GM21528 (cell line): ENCODE measurements at regions not wholly inside any gene's neighbourhood (a gene's known extent, or its start where the extent isn't known, plus 50 kb on each side); places are given as distances from the start of the nearest gene placed in this dataset.
"Not testable (repeated sequence)": the region's sequence is repeated elsewhere in the genome, so short reads cannot be mapped to it uniquely, and the experiment has no call there.

Experiments used
- ATAC-seq: cut with Tn5 transposase; IDR thresholded peaks from one replicate; pipeline ENCODE4 v1.9.1; 2021; ENCODE audit warnings: mild to moderate bottlenecking, moderate library complexity; ENCODE audit not compliant: unreplicated experiment, low FRiP score

DNA sequence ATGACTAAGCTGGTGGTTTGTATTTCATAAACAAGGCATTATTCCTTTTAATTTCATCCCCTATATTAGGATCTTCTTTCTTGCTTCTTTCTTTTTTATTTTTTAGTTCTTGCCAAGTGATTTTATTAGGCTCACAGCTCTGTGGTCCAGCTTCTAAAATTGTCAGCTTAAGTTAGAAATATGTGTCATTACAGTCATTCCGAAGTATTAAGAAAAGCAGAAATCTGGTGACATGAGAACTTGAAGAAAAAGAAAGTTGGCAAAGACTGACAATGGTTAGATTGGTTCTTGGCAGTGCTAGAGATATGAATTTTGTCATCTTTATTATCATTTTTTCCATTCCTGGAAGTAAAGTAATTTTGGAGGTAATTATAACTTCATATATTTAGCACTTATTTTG is 166.5 kb upstream of the PRR16 start:
- ATAC-seq = no peak

DNA sequence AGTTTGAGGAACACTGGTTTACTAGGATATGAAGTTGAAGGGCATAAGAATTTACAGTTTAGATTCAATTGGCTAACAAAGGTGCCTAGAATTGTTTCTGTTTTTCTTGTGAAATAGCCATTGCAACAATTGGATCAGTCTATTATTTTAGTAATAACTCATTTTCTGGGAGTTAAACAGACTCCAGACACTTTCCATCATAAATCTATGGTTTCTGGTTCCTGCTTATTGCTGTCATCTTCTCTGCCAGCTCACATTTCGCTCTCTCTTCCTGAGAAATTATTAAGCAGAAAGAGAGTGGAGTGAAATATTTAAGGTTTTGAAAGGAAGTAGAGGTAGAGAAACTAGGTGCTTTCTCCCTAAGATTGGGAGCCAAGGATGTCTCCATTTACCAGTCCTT is 165.1 kb upstream of the PRR16 start:
- ATAC-seq = no peak

DNA sequence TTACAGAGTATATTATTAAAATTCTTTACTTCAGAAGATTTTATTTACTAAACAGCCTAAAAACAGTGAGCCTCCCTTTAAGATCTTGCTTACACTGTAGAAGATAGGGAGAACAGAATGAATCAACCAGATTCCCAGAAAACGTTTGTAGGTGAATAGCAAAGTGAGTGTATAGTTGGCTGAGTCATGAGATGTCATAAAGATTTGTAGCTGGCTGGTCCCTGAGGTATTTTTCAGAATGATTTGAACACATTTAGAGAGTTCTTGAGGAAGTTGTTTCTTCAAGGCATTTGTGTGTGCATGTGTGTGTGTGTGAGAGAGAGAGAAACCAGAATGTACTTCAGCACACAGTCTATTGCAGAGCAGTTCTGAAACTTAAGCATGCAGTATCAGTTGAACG is 159.4 kb upstream of the PRR16 start:
- no peak for ATAC-seq

DNA sequence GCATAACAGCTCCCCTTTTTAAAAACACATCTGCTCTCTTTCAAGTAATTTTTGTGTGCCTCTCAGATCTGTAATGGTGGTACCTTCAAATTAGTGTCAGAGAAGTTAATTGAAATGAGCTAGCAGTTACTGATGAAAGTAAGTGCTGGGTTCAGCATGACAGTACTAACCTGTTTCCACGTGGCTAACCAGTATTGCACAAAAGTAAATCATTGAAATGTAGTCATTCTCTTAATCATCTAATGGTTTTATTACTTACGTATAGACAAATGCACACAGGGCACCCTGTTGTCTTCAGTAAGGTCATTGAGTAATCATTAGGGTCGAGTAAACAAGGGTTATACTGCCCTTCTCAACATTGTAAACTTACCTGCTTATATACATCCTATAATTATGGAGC is 157.8 kb upstream of the PRR16 start:
- no peak for ATAC-seq

DNA sequence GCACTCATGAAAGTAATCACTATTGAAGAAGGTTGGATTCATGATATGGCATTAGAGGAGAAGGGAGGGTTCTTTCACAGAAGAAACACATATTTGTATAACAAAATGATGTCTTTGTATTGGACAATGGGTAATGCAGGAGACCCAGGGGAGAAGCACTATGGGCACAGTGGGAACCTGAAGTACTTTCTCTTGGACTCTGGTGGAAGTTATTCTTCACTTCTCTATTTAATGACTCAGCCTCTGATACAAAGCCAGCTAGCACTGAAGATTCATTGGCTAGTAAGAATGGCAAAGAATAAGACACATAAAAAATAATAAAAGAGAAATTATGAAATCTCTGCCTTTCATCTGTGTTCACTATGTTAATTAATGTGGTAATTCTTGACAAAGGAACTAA is 149.9 kb upstream of the PRR16 start:
- no peak for ATAC-seq

DNA sequence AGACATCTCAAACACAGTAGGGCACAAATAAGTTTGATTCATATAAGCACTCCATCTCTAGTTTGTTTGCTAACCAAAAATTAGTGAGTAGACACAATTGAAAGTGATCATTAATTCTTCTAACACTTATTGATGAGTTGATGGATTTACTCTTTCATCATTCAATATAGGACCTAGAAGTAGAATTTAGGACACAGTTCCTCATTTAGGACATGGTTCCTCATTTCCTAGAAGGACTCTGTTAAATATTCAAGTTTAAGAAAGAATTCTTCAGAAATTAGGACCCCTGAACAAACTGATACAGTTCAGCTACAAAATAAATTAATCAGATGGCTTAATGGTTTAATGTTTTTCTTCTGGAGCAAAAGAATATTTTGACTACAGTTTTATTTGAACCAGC is 143.5 kb upstream of the PRR16 start:
- ATAC-seq = no peak

DNA sequence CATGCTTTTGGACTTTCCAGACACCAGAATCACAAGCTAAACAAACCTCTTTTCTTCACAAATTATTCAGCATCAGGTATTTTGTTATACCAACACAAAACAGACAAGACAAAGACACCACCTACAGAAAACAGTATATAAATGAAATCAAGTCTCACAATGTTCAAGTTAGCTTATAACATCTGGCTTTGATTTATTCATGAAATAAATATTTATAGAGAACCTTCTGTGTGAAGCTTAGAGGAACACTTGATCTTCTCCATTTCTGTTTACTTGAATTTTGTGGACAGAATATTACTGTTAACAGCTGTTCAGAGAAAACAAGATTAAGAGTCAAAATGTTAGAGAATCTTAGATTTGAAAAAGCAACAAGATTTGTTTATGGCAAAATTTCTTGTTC is 137.4 kb upstream of the PRR16 start:
- ATAC-seq = no peak

DNA sequence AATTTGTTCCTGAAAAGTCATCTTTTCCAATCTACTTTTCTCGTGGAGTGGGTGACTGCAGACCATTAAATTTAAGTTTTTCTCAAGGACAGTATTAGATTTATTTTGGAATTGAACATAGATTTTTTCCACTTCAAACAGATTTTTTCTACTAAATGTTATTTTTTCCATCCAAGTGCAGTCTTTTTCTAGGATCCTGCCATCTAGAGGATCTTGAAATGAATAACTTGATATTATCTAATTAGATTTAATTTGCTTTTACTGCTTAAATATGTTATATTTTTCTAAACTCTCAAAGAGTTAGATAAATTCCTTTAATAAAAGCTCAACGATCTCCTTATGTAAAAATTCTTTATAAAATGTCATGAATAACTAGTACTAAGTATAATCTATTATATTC is 136.9 kb upstream of the PRR16 start:
- ATAC-seq = no peak

DNA sequence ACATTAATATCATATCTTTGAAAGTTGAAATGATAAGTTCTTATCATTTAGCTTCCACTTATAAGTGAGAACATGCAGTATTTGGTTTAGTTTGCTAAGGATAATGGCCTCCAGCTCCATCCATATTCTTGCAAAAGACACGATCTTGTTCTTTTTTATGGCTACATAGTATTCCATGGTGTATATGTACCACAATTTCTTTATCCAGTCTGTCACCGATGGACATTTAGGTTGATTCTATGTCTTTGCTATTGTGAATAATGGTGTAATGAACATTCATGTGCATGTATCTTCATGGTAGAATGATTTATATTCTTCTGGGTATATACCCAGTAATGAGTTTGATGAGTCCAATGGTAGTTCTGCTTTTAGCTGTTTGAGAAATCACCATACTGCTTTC is 135.0 kb upstream of the PRR16 start:
- no peak for ATAC-seq

DNA sequence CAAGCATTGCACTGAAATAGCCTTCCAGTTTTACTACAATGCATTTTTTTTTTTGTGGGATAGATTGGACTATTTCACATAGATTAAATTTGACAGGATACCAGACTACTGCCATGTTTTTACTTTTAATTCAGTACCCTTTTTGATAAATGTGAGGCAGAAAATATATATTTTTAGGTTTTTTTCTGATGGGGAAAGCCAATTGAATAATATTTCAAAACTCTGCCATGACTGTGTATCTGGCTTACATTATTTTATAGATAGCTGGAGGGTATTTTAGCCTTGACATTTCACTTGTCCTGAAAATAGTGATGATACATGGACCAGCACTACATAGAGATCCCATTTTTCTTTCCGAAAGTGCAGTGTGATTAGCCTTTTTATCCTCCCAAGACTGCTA is 133.5 kb upstream of the PRR16 start:
- no peak for ATAC-seq

DNA sequence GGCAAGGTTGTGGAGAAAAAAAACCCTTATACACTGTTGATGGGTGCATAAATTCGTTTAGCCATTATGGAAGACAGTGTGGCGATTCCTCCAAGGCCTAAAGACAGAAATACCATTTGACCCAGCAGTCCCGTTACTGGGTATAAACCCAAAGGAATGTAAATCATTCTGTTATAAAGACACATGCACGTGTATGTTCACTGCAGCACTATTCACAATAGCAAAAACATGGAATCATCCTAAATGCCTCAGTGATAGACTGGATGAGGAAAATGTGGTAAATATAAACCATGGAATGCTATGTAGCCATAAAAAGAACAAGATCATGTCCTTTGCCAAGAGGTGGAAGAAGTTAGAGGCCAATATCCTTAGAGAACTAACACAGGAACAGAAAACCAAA is 119.9 kb upstream of the PRR16 start:
- no peak for ATAC-seq

DNA sequence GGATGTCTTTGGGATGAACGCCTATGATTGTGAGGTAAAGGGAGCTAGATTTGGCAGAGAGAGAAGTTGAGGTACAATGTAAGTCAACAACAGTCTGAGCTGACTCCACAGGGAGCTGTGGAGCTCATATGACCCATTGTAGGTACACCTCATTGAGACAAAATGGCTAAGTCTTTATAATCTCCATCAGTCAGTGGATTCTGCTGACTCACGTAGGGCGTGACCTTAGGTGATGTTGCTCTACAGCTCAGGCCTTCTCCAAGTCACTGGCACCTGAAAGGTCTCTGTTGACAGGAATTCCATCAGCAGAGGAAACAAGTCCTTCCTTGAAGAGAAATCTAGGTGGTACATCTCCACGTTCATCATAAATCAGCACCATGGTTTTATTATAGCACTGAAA is 118.2 kb upstream of the PRR16 start:
- no peak for ATAC-seq

DNA sequence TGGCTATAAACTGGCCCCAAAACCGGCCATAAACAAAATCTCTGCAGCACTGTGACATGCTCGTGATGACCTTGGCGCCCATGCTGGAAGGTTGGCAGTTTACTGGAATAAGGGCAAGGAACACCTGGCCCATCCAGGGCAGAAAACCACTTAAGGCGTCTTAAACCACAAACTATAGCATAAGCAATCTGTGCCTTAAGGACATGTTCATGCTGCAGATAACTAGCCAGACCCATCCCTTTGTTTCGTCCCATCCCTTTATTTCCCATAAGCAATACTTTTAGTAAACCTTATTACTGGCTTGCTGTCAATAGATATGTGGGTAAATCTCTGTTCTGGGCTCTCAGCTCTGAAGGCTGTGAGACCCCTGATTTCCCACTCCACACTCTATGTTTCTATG is 113.0 kb upstream of the PRR16 start:
- not testable (repeated sequence) for ATAC-seq

DNA sequence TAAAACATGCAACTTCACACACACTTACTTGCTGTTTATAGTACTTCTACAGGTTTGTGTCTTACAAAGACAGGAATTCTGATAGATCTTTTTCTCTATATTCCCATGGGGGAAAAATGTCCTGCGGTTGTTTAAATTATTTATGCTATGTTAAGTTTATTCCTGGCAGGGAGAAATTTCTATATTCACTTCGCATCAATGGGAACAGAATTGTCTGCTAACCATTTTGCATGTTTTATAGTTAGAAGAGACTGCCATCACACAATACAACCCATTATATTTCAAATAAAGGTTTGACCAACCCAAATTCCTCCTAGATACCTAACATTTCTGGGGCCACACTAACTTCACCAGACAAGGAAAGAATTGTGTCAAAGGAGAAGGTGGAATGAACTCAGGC is 110.0 kb upstream of the PRR16 start:
- no peak for ATAC-seq

DNA sequence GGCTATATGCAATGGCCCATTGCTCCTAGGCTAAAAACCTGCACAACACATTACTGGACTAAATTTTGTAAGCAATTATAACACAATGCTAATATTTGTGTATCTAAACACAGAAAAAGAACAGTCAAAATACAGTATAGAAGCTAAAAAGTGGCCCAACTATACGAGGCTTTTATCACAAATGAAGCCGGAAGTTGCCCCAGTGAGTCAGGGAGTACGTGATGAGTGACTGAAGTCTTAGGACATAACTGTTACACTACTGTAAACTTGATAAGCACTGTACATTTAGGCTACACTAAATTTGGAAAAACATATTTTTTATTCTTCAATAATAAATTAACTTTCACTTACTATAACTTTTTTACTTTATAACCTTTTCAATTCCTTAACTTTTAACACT is 105.2 kb upstream of the PRR16 start:
- ATAC-seq = no peak

DNA sequence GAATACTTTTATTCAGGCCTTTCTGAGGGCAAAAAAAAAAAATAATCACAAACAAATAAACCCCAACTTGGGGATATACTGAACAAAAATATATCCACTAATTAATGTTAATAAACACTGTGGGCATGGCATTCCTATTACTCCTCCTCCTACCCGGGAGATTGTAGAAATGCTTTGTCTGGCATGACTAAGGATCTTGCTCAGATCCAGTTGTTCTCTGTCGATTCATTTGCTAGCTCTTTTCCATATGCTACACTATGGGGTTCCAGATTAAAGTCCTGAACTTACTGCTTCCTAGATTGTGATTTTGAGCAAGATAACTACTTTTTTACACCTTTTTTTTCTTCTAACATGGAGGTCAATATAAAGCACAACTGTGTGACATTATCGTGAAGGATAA is 102.2 kb upstream of the PRR16 start:
- no peak for ATAC-seq

DNA sequence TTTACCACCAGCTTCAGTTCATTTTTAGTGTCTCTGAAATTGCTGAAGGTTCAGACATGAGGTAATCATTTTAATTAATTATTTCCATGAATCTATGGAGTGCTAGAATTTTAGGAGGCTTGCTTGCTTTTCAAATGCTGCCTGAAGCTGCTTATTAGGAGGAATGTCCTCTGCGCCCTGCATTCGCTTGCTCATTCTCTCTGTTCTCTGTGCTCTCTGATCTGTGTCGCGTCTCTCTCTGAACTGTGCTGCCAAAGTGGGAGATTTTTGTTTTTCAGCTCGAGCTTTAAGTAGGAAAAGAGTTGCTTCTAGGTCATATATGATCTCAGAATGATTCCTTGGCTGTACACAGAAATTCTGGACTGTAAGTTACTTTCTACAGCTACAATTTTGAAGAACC is 101.7 kb upstream of the PRR16 start:
- ATAC-seq = no peak

DNA sequence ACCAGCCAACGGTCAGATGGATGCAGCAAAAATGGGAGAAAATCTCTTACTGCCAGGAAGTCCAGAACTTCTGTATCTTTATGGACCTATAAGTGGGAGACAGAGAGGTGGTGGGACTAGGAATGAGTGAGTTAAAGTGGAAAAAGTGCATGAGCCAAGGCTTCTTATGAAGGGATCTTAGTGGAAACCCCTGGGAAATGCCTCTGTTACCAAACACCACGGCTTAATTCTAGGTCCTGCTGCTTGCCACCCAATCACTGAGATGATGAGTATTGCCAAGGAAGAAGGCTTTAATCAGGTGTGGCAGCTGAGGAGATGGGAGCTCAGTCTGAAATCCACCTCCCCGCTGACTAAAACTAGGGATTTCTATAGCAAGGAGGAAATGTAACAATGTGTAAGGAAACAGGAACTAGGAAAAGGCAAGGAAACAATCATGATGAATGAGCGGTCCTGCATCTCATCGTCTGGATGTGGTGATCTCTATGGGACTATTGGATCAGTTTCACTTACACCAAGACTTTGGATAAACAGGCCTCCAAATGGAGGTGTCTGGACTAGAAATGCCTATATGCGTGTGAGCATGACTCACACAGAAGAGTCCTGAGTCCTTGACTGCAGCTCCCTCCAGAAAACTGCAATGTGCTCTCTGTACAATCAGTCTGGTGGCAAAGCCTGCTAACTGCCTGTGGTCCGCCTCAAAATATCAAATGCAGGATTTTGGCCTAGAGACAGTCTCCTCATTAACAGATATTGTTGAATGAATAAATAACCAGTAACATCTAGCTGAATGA is 98.2 kb upstream of the PRR16 start:
- no peak for ATAC-seq

DNA sequence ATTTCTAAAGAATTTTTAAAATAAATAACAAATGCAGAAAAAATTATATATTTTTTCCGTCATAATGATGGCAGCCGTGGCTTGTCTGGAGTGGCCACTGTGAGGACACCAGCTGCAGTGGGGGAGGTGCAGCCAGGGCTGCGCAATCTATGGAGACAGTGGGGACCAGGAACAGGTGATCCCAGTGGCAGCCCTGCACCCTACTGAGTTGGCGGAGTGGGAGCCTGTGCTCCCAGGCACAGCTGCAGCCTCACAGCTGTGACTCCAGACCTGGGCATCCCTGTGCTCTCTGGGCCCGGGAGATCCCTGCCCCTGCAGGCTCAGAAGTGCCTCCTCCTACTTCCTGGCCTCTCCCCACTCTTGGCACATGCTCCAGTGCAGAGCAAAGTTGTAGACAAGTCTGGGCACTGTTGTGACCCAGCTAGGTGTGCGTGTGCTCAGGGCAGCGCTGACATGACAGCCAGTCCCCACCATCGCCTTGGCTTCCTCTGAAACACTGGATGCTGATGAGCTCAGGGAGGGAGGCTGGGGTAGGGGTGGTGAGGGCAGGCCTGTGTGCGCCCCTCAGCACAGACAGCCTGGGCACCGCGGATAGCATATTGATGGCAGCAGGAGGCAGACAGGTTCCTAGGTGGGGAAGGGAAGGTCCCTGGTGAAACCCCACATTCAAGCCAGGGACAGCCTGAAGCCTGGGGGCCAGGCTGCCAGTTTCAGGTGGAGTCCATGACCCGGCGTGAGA is 96.0 kb upstream of the PRR16 start:
- ATAC-seq = no peak

DNA sequence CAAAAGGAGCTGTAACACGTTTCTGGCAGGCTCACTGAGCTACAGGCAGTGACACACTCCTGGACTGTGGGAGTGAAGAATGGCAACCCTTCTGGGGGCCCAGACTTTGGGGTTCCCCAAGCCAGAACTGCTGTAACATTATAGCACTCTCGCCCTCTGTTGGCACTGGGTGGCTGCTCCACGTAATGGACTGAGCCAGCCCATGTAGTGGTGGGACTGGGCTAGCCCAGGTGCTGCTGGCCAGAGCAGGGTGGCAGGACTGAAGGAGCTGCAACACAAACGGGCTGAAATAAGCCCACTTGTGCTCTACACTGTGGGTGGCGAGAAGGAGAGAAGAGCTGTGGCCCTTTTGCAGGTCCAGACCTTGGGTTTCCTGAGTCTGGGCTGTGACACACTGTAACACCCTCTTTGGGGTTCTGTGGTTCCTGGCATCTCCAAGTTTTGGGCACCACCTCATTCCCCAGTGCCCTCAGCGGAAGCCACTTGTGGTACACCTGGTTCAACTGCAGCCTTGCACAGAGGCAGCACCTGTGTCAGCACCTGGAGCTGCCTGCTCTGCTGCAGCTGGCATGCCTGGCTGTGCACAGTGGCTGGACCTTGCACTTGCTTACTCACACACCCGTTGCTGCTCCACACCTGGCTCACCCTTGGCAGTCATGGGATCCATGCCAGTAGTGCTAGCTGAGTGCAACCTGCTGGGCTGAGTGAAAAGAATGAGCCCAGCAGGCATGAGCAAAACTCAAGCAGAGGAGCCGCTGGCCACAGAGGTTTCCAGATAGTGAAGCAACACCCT is 95.0 kb upstream of the PRR16 start:
- no peak for ATAC-seq

DNA sequence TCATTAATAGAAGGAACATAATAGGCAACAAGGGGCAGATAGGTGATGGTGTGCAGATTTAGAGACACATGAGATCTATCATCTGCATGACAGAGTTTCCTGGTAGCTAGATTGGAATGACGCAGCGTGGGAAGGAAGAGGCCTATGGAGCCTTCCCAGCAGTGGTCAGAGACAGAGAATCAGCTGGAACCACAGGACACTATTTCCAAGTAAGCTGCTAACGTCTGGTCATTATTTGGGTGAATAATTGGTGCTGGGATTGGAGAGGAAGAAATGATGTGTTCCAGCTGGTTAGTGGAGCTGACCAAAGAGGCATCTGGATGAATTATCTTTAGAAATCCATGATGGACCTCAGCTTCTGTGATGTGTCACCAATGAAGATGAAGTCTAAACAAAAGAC is 91.2 kb upstream of the PRR16 start:
- ATAC-seq = no peak

DNA sequence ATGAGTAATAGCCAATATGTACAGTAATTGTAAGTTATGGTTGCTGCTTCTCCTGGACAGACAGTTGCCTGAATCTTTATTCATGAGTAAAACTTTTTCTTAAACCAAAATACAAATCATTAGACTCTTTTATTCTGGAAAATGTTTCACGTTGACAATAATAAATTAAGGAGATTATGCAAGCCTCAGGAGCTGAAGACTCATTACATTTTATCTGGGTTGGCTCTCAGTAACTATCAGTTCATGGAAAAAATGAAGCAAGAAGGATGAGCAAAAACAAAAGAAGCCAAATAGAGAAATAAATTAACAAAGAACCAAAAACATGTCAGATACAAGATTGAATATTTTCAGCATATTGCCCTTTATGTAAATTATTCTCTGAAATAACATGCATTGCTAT is 88.9 kb upstream of the PRR16 start:
- ATAC-seq = no peak
